HEK293 (cell line): ENCODE measurements at regions not wholly inside any gene's neighbourhood (a gene's known extent, or its start where the extent isn't known, plus 50 kb on each side); places are given as distances from the start of the nearest gene placed in this dataset.

Experiments
- REST ChIP-seq: fragments of 450-650 bp; formaldehyde crosslinking; IDR thresholded peaks from 2 replicates; pipeline ENCODE4 v1.5.1; 2016; ENCODE audit warnings: missing biosample characterization, missing genetic modification characterization
- TCF7L2 ChIP-seq: IDR thresholded peaks from 2 replicates; pipeline ENCODE4 v1.6.1; 2011; ENCODE audit warnings: low read depth, mild to moderate bottlenecking, inconsistent platforms, low read length, moderate library complexity, borderline replicate concordance
- ZBTB21 ChIP-seq: fragments of 450-650 bp; formaldehyde crosslinking; IDR thresholded peaks from 2 replicates; pipeline ENCODE4 v1.5.1; 2017; ENCODE audit warnings: missing biosample characterization, missing genetic modification characterization
- ZEB2 ChIP-seq: fragments of 450-650 bp; formaldehyde crosslinking; IDR thresholded peaks from 2 replicates; pipeline ENCODE4 v1.5.1; 2016; ENCODE audit warnings: missing biosample characterization, missing genetic modification characterization
- ZFP69B ChIP-seq: fragments of 450-650 bp; formaldehyde crosslinking; IDR thresholded peaks from 2 replicates; pipeline ENCODE4 v1.5.1; 2016; ENCODE audit warnings: missing biosample characterization, missing genetic modification characterization
- ZNF274 ChIP-seq, 2 experiments: fragments of 200-500 bp in 1 of 2; fragments of 450-650 bp in 1 of 2; sonication (Bioruptor generic) in 1 of 2; formaldehyde crosslinking in 1 of 2; IDR thresholded peaks; 2 replicates each; pipeline versions ENCODE4 v1.5.1 to v1.6.1; 2014 to 2016; ENCODE audit warnings: borderline replicate concordance in 1 of 2, inconsistent platforms in 1 of 2, low read length in 1 of 2, missing biosample characterization in 1 of 2, missing genetic modification characterization in 1 of 2
- TF ChIP-seq, protein P1 (sequence below): fragments of 450-650 bp; formaldehyde crosslinking; IDR thresholded peaks from 2 replicates; pipeline ENCODE4 v1.5.1; 2016; ENCODE audit warnings: missing biosample characterization, missing genetic modification characterization

GRCh38 chr1:214920337-214920736 lies 162.2 kb upstream of the KCNK2 start:
- TF ChIP-seq TCF7L2 (no peak), REST (no peak), ZFP69B (tag by site-specific recombination) (no peak), ZNF274 (IDR thresholded peaks at IDR 0.05; ENCODE audit: low read length) (no peak), ZNF274 (tag by site-specific recombination; IDR thresholded peaks at IDR 0.05; ENCODE audit: borderline replicate concordance) (no peak), ZEB2 (tag by site-specific recombination) (no peak), ZBTB21 (no peak)
- TF ChIP-seq, protein P1, sequence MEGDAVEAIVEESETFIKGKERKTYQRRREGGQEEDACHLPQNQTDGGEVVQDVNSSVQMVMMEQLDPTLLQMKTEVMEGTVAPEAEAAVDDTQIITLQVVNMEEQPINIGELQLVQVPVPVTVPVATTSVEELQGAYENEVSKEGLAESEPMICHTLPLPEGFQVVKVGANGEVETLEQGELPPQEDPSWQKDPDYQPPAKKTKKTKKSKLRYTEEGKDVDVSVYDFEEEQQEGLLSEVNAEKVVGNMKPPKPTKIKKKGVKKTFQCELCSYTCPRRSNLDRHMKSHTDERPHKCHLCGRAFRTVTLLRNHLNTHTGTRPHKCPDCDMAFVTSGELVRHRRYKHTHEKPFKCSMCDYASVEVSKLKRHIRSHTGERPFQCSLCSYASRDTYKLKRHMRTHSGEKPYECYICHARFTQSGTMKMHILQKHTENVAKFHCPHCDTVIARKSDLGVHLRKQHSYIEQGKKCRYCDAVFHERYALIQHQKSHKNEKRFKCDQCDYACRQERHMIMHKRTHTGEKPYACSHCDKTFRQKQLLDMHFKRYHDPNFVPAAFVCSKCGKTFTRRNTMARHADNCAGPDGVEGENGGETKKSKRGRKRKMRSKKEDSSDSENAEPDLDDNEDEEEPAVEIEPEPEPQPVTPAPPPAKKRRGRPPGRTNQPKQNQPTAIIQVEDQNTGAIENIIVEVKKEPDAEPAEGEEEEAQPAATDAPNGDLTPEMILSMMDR, result no peak
